HG03565 (cell line): ENCODE measurements at regions not wholly inside any gene's neighbourhood (a gene's known extent, or its start where the extent isn't known, plus 50 kb on each side); places are given as distances from the start of the nearest gene placed in this dataset.
"Not testable (repeated sequence)": the region's sequence is repeated elsewhere in the genome, so short reads cannot be mapped to it uniquely, and the experiment has no call there.

Experiments used
- ATAC-seq: cut with Tn5 transposase; IDR thresholded peaks from one replicate; pipeline ENCODE4 v1.9.1; 2021; ENCODE audit warnings: mild to moderate bottlenecking, moderate library complexity; ENCODE audit not compliant: unreplicated experiment

GRCh38 chrX:55326985-55327384, 62.3 kb upstream of the PAGE3 start:
- ATAC-seq: no peak

GRCh38 chrX:55335296-55335695, 70.6 kb upstream of the PAGE3 start:
- no peak for ATAC-seq

- ATAC-seq: no peak
Measured at GRCh38 chrX:55336176-55336575, 71.5 kb upstream of the PAGE3 start.

GRCh38 chrX:55340896-55341433, 76.2 kb upstream of the PAGE3 start:
- no peak for ATAC-seq

- peak; percentile 65 for ATAC-seq
Measured at GRCh38 chrX:55342533-55343501, 78.1 kb upstream of the PAGE3 start.

GRCh38 chrX:55356609-55357008, 91.9 kb upstream of the PAGE3 start:
- ATAC-seq: no peak

- ATAC-seq: no peak
Measured at GRCh38 chrX:55357236-55357635, 92.5 kb upstream of the PAGE3 start.

- no peak for ATAC-seq
Measured at GRCh38 chrX:55379396-55379795, 72.5 kb upstream of the MAGEH1 start.

GRCh38 chrX:55389376-55389775, 62.6 kb upstream of the MAGEH1 start:
- ATAC-seq: no peak

- not testable (repeated sequence) for ATAC-seq
Measured at GRCh38 chrX:55396836-55397235, 55.1 kb upstream of the MAGEH1 start.
